Right atrium auricular region (tissue), 2 donors: ENCODE measurements at regions not wholly inside any gene's neighbourhood (a gene's known extent, or its start where the extent isn't known, plus 50 kb on each side); places are given as distances from the start of the nearest gene placed in this dataset.
"Not testable (repeated sequence)": the region's sequence is repeated elsewhere in the genome, so short reads cannot be mapped to it uniquely, and the experiment has no call there.

Experiments used
- DNase-seq: peaks from one replicate; pipeline ENCODE4 v3.0.0-alpha.2; 2019; ENCODE audit warnings: low spot score
- H3K27ac ChIP-seq, 2 donors: fragments of 200-600 bp; sonication (generic); 1 replicate in 1 of 2; 2 replicates in 1 of 2; pipeline ENCODE4 v1.5.1; 2016 to 2019
- H3K27me3 ChIP-seq, 2 donors: fragments of 200-600 bp; sonication (generic); one replicate each; pipeline versions ENCODE4 v1.5.1 to v1.6.0; 2017 to 2019
- H3K36me3 ChIP-seq: fragments of 200-600 bp; sonication (generic); one replicate; pipeline ENCODE4 v1.5.1; 2016
- H3K4me1 ChIP-seq, 2 donors: fragments of 200-600 bp; sonication (generic); one replicate each; pipeline versions ENCODE4 v1.5.1 to v1.6.0; 2017 to 2019
- H3K4me3 ChIP-seq, 2 donors: fragments of 200-600 bp; sonication (generic); 1 replicate in 1 of 2; 2 replicates in 1 of 2; pipeline ENCODE4 v1.5.1; 2017 to 2019; ENCODE audit warnings: mild to moderate bottlenecking in 1 of 2, moderate library complexity in 1 of 2
- H3K9me3 ChIP-seq, 2 donors: fragments of 200-600 bp; sonication (generic); one replicate each; pipeline ENCODE4 v1.5.1; 2019
- TF ChIP-seq, protein P1 (sequence below), 2 donors: fragments of 200-600 bp; sonication (generic); IDR thresholded peaks; one replicate each; pipeline ENCODE4 v1.5.1; 2019; ENCODE audit warnings: antibody characterized with exemption in 2 of 2

GRCh38 chr1:88579598-88579997, 104.5 kb upstream of the PKN2 start:
- H3K4me1 ChIP-seq, result no peaks in the 10 kb centered on the region
- H3K9me3 ChIP-seq, result no peaks in the 10 kb centered on the region
- H3K27ac ChIP-seq, result no peak overlapping the region
- TF ChIP-seq, protein P1, sequence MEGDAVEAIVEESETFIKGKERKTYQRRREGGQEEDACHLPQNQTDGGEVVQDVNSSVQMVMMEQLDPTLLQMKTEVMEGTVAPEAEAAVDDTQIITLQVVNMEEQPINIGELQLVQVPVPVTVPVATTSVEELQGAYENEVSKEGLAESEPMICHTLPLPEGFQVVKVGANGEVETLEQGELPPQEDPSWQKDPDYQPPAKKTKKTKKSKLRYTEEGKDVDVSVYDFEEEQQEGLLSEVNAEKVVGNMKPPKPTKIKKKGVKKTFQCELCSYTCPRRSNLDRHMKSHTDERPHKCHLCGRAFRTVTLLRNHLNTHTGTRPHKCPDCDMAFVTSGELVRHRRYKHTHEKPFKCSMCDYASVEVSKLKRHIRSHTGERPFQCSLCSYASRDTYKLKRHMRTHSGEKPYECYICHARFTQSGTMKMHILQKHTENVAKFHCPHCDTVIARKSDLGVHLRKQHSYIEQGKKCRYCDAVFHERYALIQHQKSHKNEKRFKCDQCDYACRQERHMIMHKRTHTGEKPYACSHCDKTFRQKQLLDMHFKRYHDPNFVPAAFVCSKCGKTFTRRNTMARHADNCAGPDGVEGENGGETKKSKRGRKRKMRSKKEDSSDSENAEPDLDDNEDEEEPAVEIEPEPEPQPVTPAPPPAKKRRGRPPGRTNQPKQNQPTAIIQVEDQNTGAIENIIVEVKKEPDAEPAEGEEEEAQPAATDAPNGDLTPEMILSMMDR (IDR thresholded peaks at IDR 0.05), result no peak
- no peaks in the 10 kb centered on the region for H3K27me3 ChIP-seq
- no peaks in the 10 kb centered on the region for H3K36me3 ChIP-seq
- no peak overlapping the region for H3K4me3 ChIP-seq
- no peak for DNase-seq

GRCh38 chr1:88581703-88582102, 102.4 kb upstream of the PKN2 start:
- no peak overlapping the region for H3K27ac ChIP-seq
- no peaks in the 10 kb centered on the region for H3K36me3 ChIP-seq

GRCh38 chr1:88593358-88593757, 90.7 kb upstream of the PKN2 start:
- H3K4me3 ChIP-seq, result no peak overlapping the region
- H3K9me3 ChIP-seq, result peaks cover 0 to 29% of the 10 kb centered on the region in 2 donors
- no peaks in the 10 kb centered on the region for H3K4me1 ChIP-seq
- H3K36me3 ChIP-seq, result no peaks in the 10 kb centered on the region
- no peaks in the 10 kb centered on the region for H3K27me3 ChIP-seq
- TF ChIP-seq, protein P1 (IDR thresholded peaks at IDR 0.05), result no peak
- H3K27ac ChIP-seq, result no peak overlapping the region
- DNase-seq, result no peak

More at GRCh38 chr1:88581703-88582102, 102.4 kb upstream of the PKN2 start:
- no peak overlapping the region for H3K4me3 ChIP-seq
- TF ChIP-seq, protein P1 (IDR thresholded peaks at IDR 0.05), result no peak
- peaks cover 0 to 5% of the 10 kb centered on the region in 2 donors for H3K9me3 ChIP-seq
- no peak for DNase-seq
- no peaks in the 10 kb centered on the region for H3K27me3 ChIP-seq
- no peaks in the 10 kb centered on the region for H3K4me1 ChIP-seq

GRCh38 chr1:88595355-88596002, 88.6 kb upstream of the PKN2 start:
- Histone ChIP-seq H3K4me1 (no peaks in the 10 kb centered on the region), H3K27me3 (no peaks in the 10 kb centered on the region), H3K36me3 (no peaks in the 10 kb centered on the region), H3K9me3 (peaks cover 0 to 37% of the 10 kb centered on the region in 2 donors), H3K27ac (no peak overlapping the region), H3K4me3 (no peak overlapping the region)
- TF ChIP-seq, protein P1 (IDR thresholded peaks at IDR 0.05), result no peak
- DNase-seq, result no peak

GRCh38 chr1:88597973-88598372, 86.1 kb upstream of the PKN2 start:
- not testable (repeated sequence) for H3K4me1 ChIP-seq, H3K27ac ChIP-seq, H3K4me3 ChIP-seq, H3K36me3 ChIP-seq, DNase-seq, H3K27me3 ChIP-seq
- peaks cover 0 to 25% of the 10 kb centered on the region in 2 donors for H3K9me3 ChIP-seq

- no peaks in the 10 kb centered on the region for H3K36me3 ChIP-seq
- H3K4me3 ChIP-seq, result no peak overlapping the region
- no peak for DNase-seq
- TF ChIP-seq, protein P1 (IDR thresholded peaks at IDR 0.05), result peak in 1 of 2 donors; percentile 48
- H3K4me1 ChIP-seq, result no peaks in the 10 kb centered on the region
- H3K27ac ChIP-seq, result no peak overlapping the region
- H3K27me3 ChIP-seq, result no peaks in the 10 kb centered on the region
- no peaks in the 10 kb centered on the region for H3K9me3 ChIP-seq
Observed at GRCh38 chr1:88608139-88608943, 75.7 kb upstream of the PKN2 start.
